HCT116 (cell line): ENCODE measurements at regions not wholly inside any gene's neighbourhood (a gene's known extent, or its start where the extent isn't known, plus 50 kb on each side); places are given as distances from the start of the nearest gene placed in this dataset.

Experiments
- JUND ChIP-seq: IDR thresholded peaks from 2 replicates; pipeline ENCODE4 v1.6.1; 2012
- RAD21 ChIP-seq: IDR thresholded peaks from 2 replicates; pipeline ENCODE4 v1.6.1; 2012; ENCODE audit warnings: low read depth, mild to moderate bottlenecking
- ZNF274 ChIP-seq: fragments of 200-500 bp; sonication (Bioruptor generic); IDR thresholded peaks from 2 replicates; pipeline ENCODE4 v1.6.1; 2014; ENCODE audit warnings: mild to moderate bottlenecking, low read depth, low read length, inconsistent platforms

GRCh38 chr2:16124881-16125613, 184.7 kb downstream of the MYCN start:
- no peak for TF ChIP-seq ZNF274
- no peak for TF ChIP-seq JUND
- no peak for TF ChIP-seq RAD21
